HepG2 (cell line): ENCODE measurements at regions not wholly inside any gene's neighbourhood (a gene's known extent, or its start where the extent isn't known, plus 50 kb on each side); places are given as distances from the start of the nearest gene placed in this dataset.
A peak's percentile ranks its signal among the peaks of the same experiment; 100 is the strongest.

Experiments used
- ATAC-seq: fragments of 200-7000 bp; cut with Tn5 transposase; 3 replicates; pipeline ENCODE4 v1.9.1; 2020; ENCODE audit warnings: mild to moderate bottlenecking, moderate library complexity
- BruUV-seq: library from RNA; stranded (reverse); fragments of 400-500 nt; replicated peaks from 2 replicates; lab custom pipeline; 2021; lab: Mats Ljungman, UMichigan
- CTCF ChIA-PET: fragments of 300-600 bp; formaldehyde crosslinking; extraction: SDS; loops from one replicate; lab custom pipeline; 2021; ENCODE audit warnings: low total read pairs, inconsistent platforms, low intra/inter-chr PET ratio; lab: Yijun Ruan, JAX
- POLR2A ChIA-PET: fragments of 350-600 bp; sonication (Branson Sonifier 250); formaldehyde crosslinking; loops from one replicate; lab custom pipeline; 2020; ENCODE audit warnings: antibody characterized with exemption, inconsistent platforms; lab: Yijun Ruan, JAX
- DNase-seq: peaks from one replicate; pipeline ENCODE4 v3.0.0-alpha.2; 2015; ENCODE audit warnings: low spot score
- FAIRE-seq: peaks from 3 replicates; lab custom pipeline; 2011; peaks lifted over from hg19 to GRCh38; lab: Jason Lieb, UNC
- H2AFZ ChIP-seq: one replicate; pipeline ENCODE4 v1.6.1; 2011; ENCODE audit warnings: low read length, inconsistent platforms
- H3K27ac ChIP-seq: fragments of 300-600 bp; 3 replicates; pipeline ENCODE4 v1.8.0; 2011; ENCODE audit warnings: mixed run types, mild to moderate bottlenecking, mixed read lengths, low read length, inconsistent platforms; ENCODE audit not compliant: insufficient read depth; ENCODE audit errors: extremely low read length
- H3K27me3 ChIP-seq, 2 experiments: fragments of 200-600 bp in 1 of 2; 2 replicates in 1 of 2; 3 replicates in 1 of 2; pipeline versions ENCODE4 v1.6.0 to v1.8.0; 2011; ENCODE audit warnings: low read length in 2 of 2, mild to moderate bottlenecking in 2 of 2, moderate library complexity in 2 of 2, inconsistent platforms in 1 of 2; ENCODE audit not compliant: insufficient read depth in 2 of 2, control insufficient read depth in 1 of 2
- H3K36me3 ChIP-seq, 2 experiments: fragments of 200-600 bp in 1 of 2; replicated peaks in 1 of 2; 2 replicates in 1 of 2; 3 replicates in 1 of 2; pipeline versions ENCODE4 v1.5.1 to v1.8.0; 2011; ENCODE audit warnings: low read length in 2 of 2, inconsistent platforms in 1 of 2; ENCODE audit not compliant: insufficient read depth in 2 of 2, control insufficient read depth in 1 of 2
- H3K4me1 ChIP-seq: 2 replicates; pipeline ENCODE4 v1.5.1; 2012; ENCODE audit warnings: low read length, inconsistent platforms; ENCODE audit not compliant: insufficient read depth
- H3K4me2 ChIP-seq: 2 replicates; pipeline ENCODE4 v1.6.0; 2011; ENCODE audit warnings: low read depth, low read length, inconsistent platforms
- H3K4me3 ChIP-seq, 3 experiments: fragments of 200-600 bp in 1 of 3; sonication (generic), shearing (Covaris generic) in 1 of 3; replicated peaks in 1 of 3; 2 replicates each; pipeline ENCODE4 v1.5.1; 2011 to 2016; ENCODE audit warnings: low read length in 3 of 3, inconsistent platforms in 2 of 3, low read depth in 2 of 3, mild to moderate bottlenecking in 2 of 3, control low read depth in 1 of 3, mixed read lengths in 1 of 3; ENCODE audit not compliant: insufficient read depth in 1 of 3
- H3K79me2 ChIP-seq: one replicate; pipeline ENCODE4 v1.6.1; 2011; ENCODE audit warnings: low read length, inconsistent platforms; ENCODE audit not compliant: insufficient read depth
- H3K9ac ChIP-seq: 2 replicates; pipeline ENCODE4 v1.6.0; 2011; ENCODE audit warnings: mild to moderate bottlenecking, low read depth, low read length, inconsistent platforms; ENCODE audit not compliant: insufficient read depth
- H3K9me3 ChIP-seq: 2 replicates; pipeline ENCODE4 v1.5.1; 2012; ENCODE audit warnings: mild to moderate bottlenecking, low read length
- H4K20me1 ChIP-seq: 2 replicates; pipeline ENCODE4 v1.6.0; 2011; ENCODE audit warnings: inconsistent platforms, mild to moderate bottlenecking, low read length, moderate library complexity; ENCODE audit not compliant: insufficient read depth
- ZNF841 ChIP-seq: sonication (generic); formaldehyde crosslinking; IDR thresholded peaks from 2 replicates; pipeline ENCODE4 v1.8.1; 2023; ENCODE audit warnings: missing genetic modification reagents, borderline replicate concordance
- WGBS: methylation state at CpG from one replicate; pipeline ENCODE4 v1.1.6; 2017; ENCODE audit warnings: low lambda C conversion rate; 5-methylcytosine and 5-hydroxymethylcytosine counted together
- in situ Hi-C: cut with HindIII; loops from 2 replicates; pipeline ENCODE4 v1.10.0; 2017; ENCODE audit warnings: low pct_unique_long_range_greater_than_20kb; ENCODE audit not compliant: extremely low pct_ligation_motif_present
- intact Hi-C: fragments of 100-400 bp; cut with micrococcal nuclease; formaldehyde crosslinking; loops from one replicate; pipeline ENCODE4 v1.10.0; 2022; ENCODE audit not compliant: unreplicated experiment
- TF ChIP-seq, protein P1 (sequence below): sonication (generic); formaldehyde crosslinking; IDR thresholded peaks from 2 replicates; pipeline ENCODE4 v1.4.0; 2020; ENCODE audit warnings: missing genetic modification reagents; ENCODE audit errors: not compliant biosample characterization
- TF ChIP-seq, protein P2 (sequence below): sonication (generic); formaldehyde crosslinking; IDR thresholded peaks from 2 replicates; pipeline ENCODE4 v1.5.0; 2020; ENCODE audit warnings: mild to moderate bottlenecking, missing genetic modification reagents, borderline replicate concordance
- TF ChIP-seq, protein P3 (sequence below): sonication (generic); formaldehyde crosslinking; IDR thresholded peaks from 2 replicates; pipeline ENCODE4 v1.4.0; 2020; ENCODE audit warnings: mild to moderate bottlenecking, missing genetic modification reagents

DNA sequence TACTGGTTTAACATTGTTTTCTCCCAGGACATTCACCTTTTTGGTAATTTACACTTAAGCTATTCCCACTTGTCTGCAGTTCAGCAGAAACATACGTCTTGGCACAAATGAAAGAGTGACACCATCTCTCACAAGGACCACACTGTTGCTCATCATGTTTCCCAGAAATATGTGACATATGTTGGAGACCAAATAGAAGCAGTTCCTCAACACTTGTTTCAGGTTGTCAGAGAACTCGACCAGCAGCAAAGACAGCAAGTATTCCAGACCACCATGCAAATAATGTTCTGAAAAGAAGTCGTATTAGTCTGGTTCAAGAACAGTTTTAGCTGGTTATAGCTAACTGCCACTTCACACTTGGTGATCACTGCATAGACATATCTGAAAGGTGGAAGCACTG is 81.3 kb upstream of the KLF6 start:
- H3K4me2 ChIP-seq, result no peak overlapping the region
- no peak for DNase-seq
- ChIA-PET POLR2A (interaction anchor here (0.8 kb wide), 1 partner anchor 81 kb away, joined by 4 read pairs; the partner anchor contains the start of gene KLF6), CTCF (no interaction called here)
- intact Hi-C loops (no loop called here), in situ Hi-C loops (no loop called here)
- WGBS, result 39% methylated on average over 3 of the region's 3 CpGs
- no peak for FAIRE-seq
- no peaks in the 10 kb centered on the region for H3K27me3 ChIP-seq
- no peaks in the 10 kb centered on the region for H4K20me1 ChIP-seq
- peaks cover 22% of the 10 kb centered on the region for H3K4me1 ChIP-seq
- H2AFZ ChIP-seq, result peak overlapping the region; percentile 54
- no TSS peak for BruUV-seq
- no peak overlapping the region for H3K27ac ChIP-seq
- H3K4me3 ChIP-seq, result no peak overlapping the region
- no peaks in the 10 kb centered on the region for H3K79me2 ChIP-seq
- no peaks in the 10 kb centered on the region for H3K9me3 ChIP-seq
- no peak overlapping the region for H3K9ac ChIP-seq
- no peak for ATAC-seq
- TF ChIP-seq, protein P1, sequence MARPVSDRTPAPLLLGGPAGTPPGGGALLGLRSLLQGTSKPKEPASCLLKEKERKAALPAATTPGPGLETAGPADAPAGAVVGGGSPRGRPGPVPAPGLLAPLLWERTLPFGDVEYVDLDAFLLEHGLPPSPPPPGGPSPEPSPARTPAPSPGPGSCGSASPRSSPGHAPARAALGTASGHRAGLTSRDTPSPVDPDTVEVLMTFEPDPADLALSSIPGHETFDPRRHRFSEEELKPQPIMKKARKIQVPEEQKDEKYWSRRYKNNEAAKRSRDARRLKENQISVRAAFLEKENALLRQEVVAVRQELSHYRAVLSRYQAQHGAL (CRISPR knock-in tag), result no peak
- TF ChIP-seq, protein P2, sequence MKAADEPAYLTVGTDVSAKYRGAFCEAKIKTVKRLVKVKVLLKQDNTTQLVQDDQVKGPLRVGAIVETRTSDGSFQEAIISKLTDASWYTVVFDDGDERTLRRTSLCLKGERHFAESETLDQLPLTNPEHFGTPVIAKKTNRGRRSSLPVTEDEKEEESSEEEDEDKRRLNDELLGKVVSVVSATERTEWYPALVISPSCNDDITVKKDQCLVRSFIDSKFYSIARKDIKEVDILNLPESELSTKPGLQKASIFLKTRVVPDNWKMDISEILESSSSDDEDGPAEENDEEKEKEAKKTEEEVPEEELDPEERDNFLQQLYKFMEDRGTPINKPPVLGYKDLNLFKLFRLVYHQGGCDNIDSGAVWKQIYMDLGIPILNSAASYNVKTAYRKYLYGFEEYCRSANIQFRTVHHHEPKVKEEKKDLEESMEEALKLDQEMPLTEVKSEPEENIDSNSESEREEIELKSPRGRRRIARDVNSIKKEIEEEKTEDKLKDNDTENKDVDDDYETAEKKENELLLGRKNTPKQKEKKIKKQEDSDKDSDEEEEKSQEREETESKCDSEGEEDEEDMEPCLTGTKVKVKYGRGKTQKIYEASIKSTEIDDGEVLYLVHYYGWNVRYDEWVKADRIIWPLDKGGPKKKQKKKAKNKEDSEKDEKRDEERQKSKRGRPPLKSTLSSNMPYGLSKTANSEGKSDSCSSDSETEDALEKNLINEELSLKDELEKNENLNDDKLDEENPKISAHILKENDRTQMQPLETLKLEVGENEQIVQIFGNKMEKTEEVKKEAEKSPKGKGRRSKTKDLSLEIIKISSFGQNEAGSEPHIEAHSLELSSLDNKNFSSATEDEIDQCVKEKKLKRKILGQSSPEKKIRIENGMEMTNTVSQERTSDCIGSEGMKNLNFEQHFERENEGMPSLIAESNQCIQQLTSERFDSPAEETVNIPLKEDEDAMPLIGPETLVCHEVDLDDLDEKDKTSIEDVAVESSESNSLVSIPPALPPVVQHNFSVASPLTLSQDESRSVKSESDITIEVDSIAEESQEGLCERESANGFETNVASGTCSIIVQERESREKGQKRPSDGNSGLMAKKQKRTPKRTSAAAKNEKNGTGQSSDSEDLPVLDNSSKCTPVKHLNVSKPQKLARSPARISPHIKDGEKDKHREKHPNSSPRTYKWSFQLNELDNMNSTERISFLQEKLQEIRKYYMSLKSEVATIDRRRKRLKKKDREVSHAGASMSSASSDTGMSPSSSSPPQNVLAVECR (CRISPR knock-in tag), result no peak
- TF ChIP-seq, protein P3, sequence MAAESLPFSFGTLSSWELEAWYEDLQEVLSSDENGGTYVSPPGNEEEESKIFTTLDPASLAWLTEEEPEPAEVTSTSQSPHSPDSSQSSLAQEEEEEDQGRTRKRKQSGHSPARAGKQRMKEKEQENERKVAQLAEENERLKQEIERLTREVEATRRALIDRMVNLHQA (CRISPR knock-in tag), result no peak
- TF ChIP-seq ZNF841, result no peak
- no peaks in the 10 kb centered on the region for H3K36me3 ChIP-seq
